ENCODE measurements at regions not wholly inside any gene's neighbourhood (a gene's known extent, or its start where the extent isn't known, plus 50 kb on each side); places are given as distances from the start of the nearest gene placed in this dataset.

- DNase-seq (no peak), ATAC-seq (no peak)
- no peaks in the 10 kb centered on the region for H3K9me3 ChIP-seq
- H3K27ac ChIP-seq, result no peak overlapping the region
- H3K4me1 ChIP-seq, result no peaks in the 10 kb centered on the region
- peaks cover 3 to 42% (median 11%) of the 10 kb centered on the region in 3 donors for H3K27me3 ChIP-seq (ENCODE audit: insufficient read depth in 3 of 3, low read length in 2 of 3)
- WGBS, 3 donors, result 82 to 93% (median 84%) methylated on average over 4 of the region's 4 CpGs
- TF ChIP-seq CTCF (IDR thresholded peaks at IDR 0.05), result no peak
- no peaks in the 10 kb centered on the region for H3K36me3 ChIP-seq (ENCODE audit: insufficient read depth in 1 of 2, low read depth in 1 of 2)
- intact Hi-C loops (cut with DNase I), result no loop called here
- H3K4me3 ChIP-seq, result no peak overlapping the region
Measured at GRCh38 chr22:48486558-48486957, 1341.1 kb downstream of the BRD1 start.

GRCh38 chr22:48486134-48486532 is 1341.5 kb downstream of the BRD1 start:
- no peak for DNase-seq
- intact Hi-C loops (cut with DNase I), result no loop called here

GRCh38 chr22:48485149-48486133 is 1342.2 kb downstream of the BRD1 start:
- ATAC-seq (no peak), DNase-seq (no peak)
- Histone ChIP-seq H3K36me3 (ENCODE audit: insufficient read depth in 1 of 2, low read depth in 1 of 2) (no peaks in the 10 kb centered on the region), H3K27ac (no peak overlapping the region), H3K9me3 (no peaks in the 10 kb centered on the region), H3K27me3 (ENCODE audit: insufficient read depth in 3 of 3, low read length in 2 of 3) (peaks cover 3 to 31% (median 8%) of the 10 kb centered on the region in 3 donors), H3K4me1 (no peaks in the 10 kb centered on the region), H3K4me3 (no peak overlapping the region)
- 47 to 48% (median 47%) methylated on average over 22 of the region's 22 CpGs for WGBS, 3 donors
- intact Hi-C loops (cut with DNase I), result no loop called here
- no peak for TF ChIP-seq CTCF (IDR thresholded peaks at IDR 0.05)

More at GRCh38 chr22:48486134-48486532, 1341.5 kb downstream of the BRD1 start:
- Histone ChIP-seq H3K36me3 (ENCODE audit: insufficient read depth in 1 of 2, low read depth in 1 of 2) (no peaks in the 10 kb centered on the region), H3K27me3 (ENCODE audit: insufficient read depth in 3 of 3, low read length in 2 of 3) (peaks cover 3 to 38% (median 11%) of the 10 kb centered on the region in 3 donors), H3K27ac (no peak overlapping the region), H3K4me3 (no peak overlapping the region), H3K4me1 (no peaks in the 10 kb centered on the region), H3K9me3 (no peaks in the 10 kb centered on the region)
- no peak for TF ChIP-seq CTCF (IDR thresholded peaks at IDR 0.05)
- no peak for ATAC-seq
- 57 to 67% (median 63%) methylated on average over 11 of the region's 11 CpGs for WGBS, 3 donors

GRCh38 chr22:48483764-48484528 is 1343.7 kb downstream of the BRD1 start:
- H3K27ac ChIP-seq, result no peak overlapping the region
- DNase-seq, result peak in 1 of 2 donors; percentile 11
- H3K27me3 ChIP-seq (ENCODE audit: insufficient read depth in 3 of 3, low read length in 2 of 3), result peaks cover 3 to 20% (median 5%) of the 10 kb centered on the region in 3 donors
- no peak overlapping the region for H3K4me3 ChIP-seq
- no peaks in the 10 kb centered on the region for H3K36me3 ChIP-seq (ENCODE audit: insufficient read depth in 1 of 2, low read depth in 1 of 2)
- TF ChIP-seq CTCF (IDR thresholded peaks at IDR 0.05), result no peak
- no peak for ATAC-seq
- H3K4me1 ChIP-seq, result no peaks in the 10 kb centered on the region
- 53 to 56% (median 54%) methylated on average over 12 of the region's 12 CpGs for WGBS, 3 donors
- intact Hi-C loops (cut with DNase I), result no loop called here
- no peaks in the 10 kb centered on the region for H3K9me3 ChIP-seq

All from psoas muscle (tissue), 7 donors.